Esophagus (tissue), 2 donors: ENCODE measurements at regions not wholly inside any gene's neighbourhood (a gene's known extent, or its start where the extent isn't known, plus 50 kb on each side); places are given as distances from the start of the nearest gene placed in this dataset.
"Not testable (repeated sequence)": the region's sequence is repeated elsewhere in the genome, so short reads cannot be mapped to it uniquely, and the experiment has no call there.

ENCODE experiments used
- H3K27ac ChIP-seq, 2 donors: one replicate each; pipeline ENCODE4 v1.5.1; 2013; ENCODE audit warnings: low read depth in 2 of 2, mild to moderate bottlenecking in 2 of 2, inconsistent platforms in 1 of 2, low read length in 1 of 2, moderate library complexity in 1 of 2
- H3K27me3 ChIP-seq, 2 donors: one replicate each; pipeline ENCODE4 v1.6.1; 2013; ENCODE audit warnings: low read length in 2 of 2, control low read depth in 1 of 2, mild to moderate bottlenecking in 1 of 2; ENCODE audit not compliant: insufficient read depth in 2 of 2, control insufficient read depth in 1 of 2
- H3K36me3 ChIP-seq, 2 donors: one replicate each; pipeline ENCODE4 v1.6.1; 2013; ENCODE audit warnings: low read length in 1 of 2; ENCODE audit not compliant: control insufficient read depth in 2 of 2, insufficient read depth in 2 of 2
- H3K4me1 ChIP-seq, 2 donors: one replicate each; pipeline ENCODE4 v1.6.1; 2013; ENCODE audit warnings: low read length in 1 of 2; ENCODE audit not compliant: control insufficient read depth in 2 of 2, insufficient read depth in 2 of 2
- H3K4me3 ChIP-seq, 2 donors: one replicate each; pipeline ENCODE4 v1.5.1; 2013; ENCODE audit warnings: low read length in 2 of 2, mild to moderate bottlenecking in 2 of 2, low read depth in 1 of 2, moderate library complexity in 1 of 2
- H3K9me3 ChIP-seq, 2 donors: one replicate each; pipeline ENCODE4 v1.6.1; 2013; ENCODE audit warnings: mild to moderate bottlenecking in 2 of 2, low read depth in 1 of 2, low read length in 1 of 2, moderate library complexity in 1 of 2; ENCODE audit not compliant: control insufficient read depth in 2 of 2, insufficient read depth in 1 of 2
- WGBS, 2 donors: extraction: QIAGEN DNeasy Blood & Tissue Kit; methylation state at CpG; one replicate each; pipeline ENCODE4 v1.1.7; 2013; 5-methylcytosine and 5-hydroxymethylcytosine counted together
- donor health status: healthy with polysubstance abuse.
- donor health status: Bipolar disorder and iron deficiency.

DNA sequence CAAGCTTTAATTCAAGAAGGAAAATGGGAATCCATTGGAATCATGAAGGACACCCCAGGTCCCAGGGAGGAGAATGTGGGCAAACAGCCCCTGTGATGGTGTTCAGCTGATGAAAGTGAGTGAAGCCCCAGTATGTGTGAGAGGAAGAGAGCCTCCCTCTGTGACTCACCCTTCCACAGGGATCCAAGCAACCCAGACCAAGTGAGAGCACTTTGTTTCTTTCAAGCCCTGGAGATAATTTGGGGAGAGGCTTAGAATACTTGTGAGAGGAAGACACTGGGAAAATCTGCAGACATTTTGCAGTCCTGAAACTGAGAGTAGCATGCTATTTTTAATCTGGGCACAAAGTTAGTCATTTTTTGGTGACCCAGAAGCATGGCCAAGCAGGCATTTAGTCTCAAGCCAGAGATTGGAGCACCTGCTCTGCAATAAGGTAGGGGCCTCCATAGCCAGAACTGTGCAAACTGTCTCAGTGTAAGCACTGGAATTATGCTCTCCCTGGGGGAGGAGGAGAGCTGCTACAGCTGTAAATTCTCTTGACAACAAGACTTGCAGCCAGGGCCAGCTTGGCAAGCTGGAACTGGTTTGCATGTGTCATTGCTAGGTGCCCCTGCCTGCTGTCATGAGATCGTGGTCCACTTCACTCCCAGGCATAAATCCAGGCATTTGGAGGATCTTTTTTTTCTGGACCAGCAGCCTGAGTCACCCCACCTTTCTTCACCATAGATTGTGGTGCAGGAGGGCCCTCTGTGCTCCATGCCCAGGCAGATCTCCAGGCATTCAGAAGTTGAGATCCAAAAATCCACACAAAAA lies 537.8 kb upstream of the DPPA4 start:
- Histone ChIP-seq H3K27ac (no peak overlapping the region), H3K27me3 (no peaks in the 10 kb centered on the region), H3K36me3 (no peaks in the 10 kb centered on the region), H3K9me3 (peaks cover 0 to 5% of the 10 kb centered on the region in 2 donors), H3K4me3 (no peak overlapping the region), H3K4me1 (no peaks in the 10 kb centered on the region)
- whole genome bisulfite sequencing, 2 donors, result 37 to 45% methylated on average over 1 of the region's 1 CpG

DNA sequence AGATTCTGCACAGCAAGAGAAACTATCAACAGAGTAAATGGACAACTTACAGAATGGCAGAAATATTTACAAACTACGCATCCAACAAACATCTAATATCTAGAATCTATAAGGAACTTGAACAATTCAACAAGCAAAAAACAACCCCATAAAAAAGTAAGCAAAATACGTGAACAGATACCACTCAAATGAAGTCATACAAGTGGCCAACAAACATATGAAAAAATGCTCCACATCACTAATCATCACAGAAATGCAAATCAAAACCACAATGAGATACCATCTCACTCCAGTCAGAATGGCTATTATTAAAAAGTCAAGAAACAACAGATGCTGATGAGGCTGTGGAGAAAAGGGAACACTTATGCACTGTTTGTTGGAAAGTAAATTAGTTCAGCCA lies 540.3 kb upstream of the DPPA4 start:
- not testable (repeated sequence) for H3K9me3 ChIP-seq, H3K4me1 ChIP-seq, H3K27ac ChIP-seq, H3K27me3 ChIP-seq, H3K4me3 ChIP-seq, H3K36me3 ChIP-seq
- WGBS, 2 donors, result 82 to 92% methylated on average over 2 of the region's 2 CpGs

DNA sequence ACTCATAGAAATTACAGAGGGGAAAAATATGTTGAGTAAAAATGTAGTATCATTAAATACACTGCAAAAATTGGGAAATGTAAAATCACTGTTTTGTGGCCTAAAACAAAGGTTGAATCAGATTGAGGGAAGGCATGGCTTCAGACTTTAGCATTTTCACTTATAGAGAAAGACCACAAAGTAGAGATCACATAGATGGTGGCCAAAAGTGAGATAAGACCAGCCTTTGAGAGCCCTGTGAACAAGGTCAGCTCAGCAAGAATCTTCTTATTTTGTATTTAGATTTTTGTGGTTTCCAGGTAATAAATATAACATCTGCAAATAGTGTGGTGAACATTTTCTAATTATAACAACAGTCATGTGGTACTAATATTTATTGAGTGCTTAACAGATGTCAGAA lies 544.8 kb upstream of the DPPA4 start:
- H3K36me3 ChIP-seq, result no peaks in the 10 kb centered on the region
- H3K4me3 ChIP-seq, result no peak overlapping the region
- no peaks in the 10 kb centered on the region for H3K4me1 ChIP-seq
- no peaks in the 10 kb centered on the region for H3K27me3 ChIP-seq
- H3K27ac ChIP-seq, result no peak overlapping the region
- H3K9me3 ChIP-seq, result peaks cover 0 to 4% of the 10 kb centered on the region in 2 donors

DNA sequence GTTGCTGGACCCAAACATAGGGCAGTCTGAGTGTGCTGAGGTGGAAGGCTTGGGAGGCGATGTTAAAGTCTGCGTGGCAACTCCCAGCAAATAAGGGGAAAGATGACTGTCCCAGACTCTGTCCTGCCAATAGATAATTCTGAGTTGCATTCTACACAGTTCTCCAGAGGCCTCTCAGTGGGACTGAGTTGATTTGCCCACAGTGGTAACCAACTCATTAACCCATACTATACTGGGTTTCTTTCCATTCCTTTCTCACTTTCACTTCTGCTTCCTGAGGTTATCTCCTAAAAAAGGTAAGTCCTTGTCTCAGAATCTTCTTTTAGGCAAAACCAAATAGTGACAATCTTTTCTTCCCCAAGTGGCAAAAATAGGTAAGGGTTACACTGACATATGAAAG lies 549.9 kb upstream of the DPPA4 start:
- 96 to 98% methylated on average over 2 of the region's 2 CpGs for WGBS, 2 donors
- no peaks in the 10 kb centered on the region for H3K36me3 ChIP-seq
- H3K9me3 ChIP-seq, result peaks cover 3 to 4% of the 10 kb centered on the region in 2 donors
- H3K4me3 ChIP-seq, result no peak overlapping the region
- H3K4me1 ChIP-seq, result no peaks in the 10 kb centered on the region
- H3K27me3 ChIP-seq, result no peaks in the 10 kb centered on the region
- H3K27ac ChIP-seq, result no peak overlapping the region

DNA sequence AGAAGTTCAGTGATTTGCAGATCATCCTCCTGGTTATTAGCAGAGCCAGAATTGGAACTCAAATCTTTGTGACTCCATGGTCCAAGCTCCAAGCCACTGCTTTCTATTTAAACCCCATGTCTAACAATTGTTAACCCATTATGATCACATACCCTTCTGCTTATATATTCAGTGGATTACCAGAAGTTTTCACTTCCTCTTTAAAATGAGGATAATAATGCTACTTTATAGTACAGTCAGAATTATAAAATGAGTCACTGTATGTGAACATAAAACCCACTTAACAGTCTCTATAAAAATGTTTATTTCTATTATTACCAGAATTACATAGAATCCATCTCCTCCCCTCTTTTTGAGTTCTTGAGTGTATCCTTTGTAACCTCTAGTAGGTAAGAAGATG lies 550.7 kb upstream of the DPPA4 start:
- H3K4me1 ChIP-seq, result no peaks in the 10 kb centered on the region
- no peak overlapping the region for H3K27ac ChIP-seq
- no peak overlapping the region for H3K4me3 ChIP-seq
- H3K27me3 ChIP-seq, result no peaks in the 10 kb centered on the region
- H3K9me3 ChIP-seq, result peaks cover 3 to 4% of the 10 kb centered on the region in 2 donors
- H3K36me3 ChIP-seq, result no peaks in the 10 kb centered on the region

DNA sequence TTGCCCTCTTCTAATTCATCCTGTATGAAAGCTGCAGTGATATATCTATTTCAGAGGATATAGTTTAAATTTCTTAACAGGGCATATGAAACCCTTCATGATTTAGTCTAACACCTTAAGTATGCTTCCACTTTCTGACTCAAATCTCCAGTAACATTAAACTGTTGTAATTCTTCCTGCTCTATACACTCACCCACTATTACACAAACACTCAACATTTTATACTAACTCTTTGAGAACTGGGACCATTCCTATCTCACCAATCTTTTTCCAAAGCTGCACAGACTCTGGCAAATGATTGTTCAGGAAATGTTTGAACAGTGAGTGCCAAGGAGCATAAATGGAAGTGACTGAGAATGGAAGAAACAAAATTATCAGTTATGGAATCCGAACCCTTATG lies 560.4 kb upstream of the DPPA4 start:
- 72 to 79% methylated on average over 1 of the region's 1 CpG for WGBS, 2 donors
- H3K9me3 ChIP-seq, result no peaks in the 10 kb centered on the region
- H3K4me1 ChIP-seq, result no peaks in the 10 kb centered on the region
- H3K27ac ChIP-seq, result no peak overlapping the region
- no peaks in the 10 kb centered on the region for H3K27me3 ChIP-seq
- no peak overlapping the region for H3K4me3 ChIP-seq
- H3K36me3 ChIP-seq, result no peaks in the 10 kb centered on the region

DNA sequence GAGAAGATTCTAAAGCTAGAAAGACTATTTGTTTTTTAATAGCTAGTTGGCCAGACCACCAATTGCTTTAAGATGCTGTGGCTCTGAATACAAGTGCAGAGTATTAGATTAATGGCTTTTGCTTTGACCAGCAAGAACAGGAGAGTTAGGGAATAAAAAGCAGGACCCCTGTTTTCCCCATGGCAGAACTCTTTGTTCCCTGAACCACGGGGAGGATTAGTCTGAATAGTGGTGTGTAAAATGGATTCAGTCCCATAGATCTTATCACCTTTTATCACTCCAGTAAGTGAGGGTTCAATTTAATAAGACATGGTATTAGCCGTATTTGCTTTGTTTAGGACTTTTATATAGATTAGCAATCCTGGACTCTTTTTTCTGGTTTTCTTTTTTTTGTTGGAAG lies 562.6 kb upstream of the DPPA4 start:
- Histone ChIP-seq H3K4me3 (no peak overlapping the region), H3K9me3 (no peaks in the 10 kb centered on the region), H3K4me1 (no peaks in the 10 kb centered on the region), H3K36me3 (no peaks in the 10 kb centered on the region), H3K27me3 (no peaks in the 10 kb centered on the region), H3K27ac (no peak overlapping the region)
- 71% methylated on average over 2 of the region's 2 CpGs for WGBS, 2 donors

DNA sequence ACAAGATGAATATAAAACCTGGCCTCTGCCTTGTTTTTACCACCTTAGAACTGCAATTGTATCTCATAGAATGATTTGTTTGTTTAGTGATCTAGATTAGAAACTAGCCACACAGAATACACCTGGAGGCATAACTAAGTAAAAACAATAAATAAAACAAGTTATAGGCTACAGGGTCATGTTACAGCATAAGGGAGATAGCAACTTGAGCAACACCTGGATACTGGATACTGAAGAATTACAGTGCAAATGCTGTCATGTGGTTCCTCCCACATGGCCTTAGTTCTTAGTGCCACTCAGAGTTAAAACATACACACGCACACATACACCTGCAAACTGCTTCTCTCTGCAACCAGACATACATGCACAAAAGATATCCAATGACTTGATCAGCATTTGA lies 563.4 kb upstream of the DPPA4 start:
- 69 to 71% methylated on average over 1 of the region's 1 CpG for WGBS, 2 donors
- H3K27ac ChIP-seq, result no peak overlapping the region

DNA sequence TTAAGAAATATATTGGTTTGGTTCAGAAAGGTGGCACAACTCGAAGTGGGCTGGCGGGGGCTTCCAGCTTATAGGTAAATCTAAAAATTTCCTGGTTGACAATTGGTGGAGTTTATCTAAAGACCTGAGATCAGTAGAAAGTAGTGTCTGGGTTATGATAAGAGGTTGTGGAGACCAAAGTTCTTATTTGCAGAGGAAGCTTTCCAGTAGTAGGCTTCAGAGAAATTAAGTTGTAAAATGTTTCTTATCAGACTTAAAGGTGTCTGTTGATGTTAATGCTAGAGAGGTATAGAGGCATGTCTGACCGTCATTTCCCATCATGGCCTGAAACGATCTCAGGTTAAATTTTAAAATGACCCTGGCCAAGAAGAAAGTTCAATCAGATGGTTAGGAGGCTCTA lies 565.2 kb upstream of the DPPA4 start:
- peaks cover 2 to 3% of the 10 kb centered on the region in 2 donors for H3K9me3 ChIP-seq
- H3K27ac ChIP-seq, result no peak overlapping the region
- H3K36me3 ChIP-seq, result no peaks in the 10 kb centered on the region
- H3K27me3 ChIP-seq, result no peaks in the 10 kb centered on the region
- no peak overlapping the region for H3K4me3 ChIP-seq
- no peaks in the 10 kb centered on the region for H3K4me1 ChIP-seq
- WGBS, 2 donors, result 78 to 84% methylated on average over 4 of the region's 4 CpGs

More for the DNA sequence above, 563.4 kb upstream of the DPPA4 start:
- no peak overlapping the region for H3K4me3 ChIP-seq
- peaks cover 0 to 2% of the 10 kb centered on the region in 2 donors for H3K9me3 ChIP-seq
- no peaks in the 10 kb centered on the region for H3K27me3 ChIP-seq
- H3K36me3 ChIP-seq, result no peaks in the 10 kb centered on the region
- H3K4me1 ChIP-seq, result no peaks in the 10 kb centered on the region

DNA sequence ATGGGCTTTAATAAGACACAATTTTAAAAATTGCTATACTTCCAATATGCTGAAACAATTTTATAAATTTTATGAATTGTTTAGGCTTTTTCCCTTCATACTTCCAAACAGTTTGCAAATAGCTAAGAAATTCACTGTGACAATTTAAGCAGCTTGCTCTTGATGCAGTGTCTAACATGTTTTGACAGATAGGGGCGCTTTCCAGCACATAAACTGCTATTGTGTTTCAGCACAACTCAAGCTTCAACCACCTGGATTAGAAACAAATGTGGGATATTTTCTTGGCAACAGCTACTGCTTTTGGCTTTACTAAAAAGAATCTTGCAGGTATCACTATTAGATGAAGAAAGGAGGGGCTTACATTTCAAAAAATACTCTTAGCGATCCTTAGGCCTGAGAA lies 565.8 kb upstream of the DPPA4 start:
- no peaks in the 10 kb centered on the region for H3K27me3 ChIP-seq
- H3K36me3 ChIP-seq, result no peaks in the 10 kb centered on the region
- H3K4me3 ChIP-seq, result no peak overlapping the region
- peaks cover 2 to 3% of the 10 kb centered on the region in 2 donors for H3K9me3 ChIP-seq
- H3K27ac ChIP-seq, result no peak overlapping the region
- WGBS, 2 donors, result 49 to 56% methylated on average over 2 of the region's 2 CpGs
- no peaks in the 10 kb centered on the region for H3K4me1 ChIP-seq
